Liver (tissue), 9 donors: ENCODE measurements at regions not wholly inside any gene's neighbourhood (a gene's known extent, or its start where the extent isn't known, plus 50 kb on each side); places are given as distances from the start of the nearest gene placed in this dataset.
A peak's percentile ranks its signal among the peaks of the same experiment; 100 is the strongest.
"Not testable (repeated sequence)": the region's sequence is repeated elsewhere in the genome, so short reads cannot be mapped to it uniquely, and the experiment has no call there.

Experiments used
- DNase-seq: peaks from one replicate; pipeline ENCODE4 v3.0.0-alpha.2; 2017; ENCODE audit warnings: low spot score
- H3K27ac ChIP-seq, 2 donors: one replicate each; pipeline ENCODE4 v1.7.0; 2013; ENCODE audit warnings: inconsistent platforms in 2 of 2, low read length in 2 of 2, control low read depth in 1 of 2, low read depth in 1 of 2, mild to moderate bottlenecking in 1 of 2
- H3K27me3 ChIP-seq, 4 donors: one replicate each; pipeline versions ENCODE4 v1.6.1 to v1.7.0; 2013; ENCODE audit warnings: low read length in 3 of 4, inconsistent platforms in 1 of 4, mild to moderate bottlenecking in 1 of 4, moderate library complexity in 1 of 4; ENCODE audit not compliant: control insufficient read depth in 4 of 4, insufficient read depth in 4 of 4
- H3K36me3 ChIP-seq, 4 donors: one replicate each; pipeline versions ENCODE4 v1.6.1 to v1.7.0; 2013; ENCODE audit warnings: low read length in 3 of 4, mild to moderate bottlenecking in 3 of 4, low read depth in 1 of 4, moderate library complexity in 1 of 4; ENCODE audit not compliant: control insufficient read depth in 4 of 4, insufficient read depth in 3 of 4
- H3K4me1 ChIP-seq, 4 donors: one replicate each; pipeline versions ENCODE4 v1.6.1 to v1.7.0; 2013; ENCODE audit warnings: low read length in 3 of 4, mild to moderate bottlenecking in 3 of 4, moderate library complexity in 1 of 4; ENCODE audit not compliant: control insufficient read depth in 4 of 4, insufficient read depth in 4 of 4
- H3K4me3 ChIP-seq, 3 donors: one replicate each; pipeline versions ENCODE4 v1.6.1 to v1.7.0; 2013; ENCODE audit warnings: low read length in 3 of 3, control low read depth in 1 of 3, low read depth in 1 of 3, mild to moderate bottlenecking in 1 of 3
- H3K9ac ChIP-seq, 2 donors: one replicate each; pipeline ENCODE4 v1.7.0; 2013; ENCODE audit warnings: low read length in 2 of 2, mild to moderate bottlenecking in 2 of 2, moderate library complexity in 2 of 2, control low read depth in 1 of 2, low read depth in 1 of 2
- H3K9me3 ChIP-seq, 4 donors: one replicate each; pipeline versions ENCODE4 v1.6.1 to v1.7.0; 2013; ENCODE audit warnings: low read length in 3 of 4; ENCODE audit not compliant: control insufficient read depth in 4 of 4
- ATF3 ChIP-seq: IDR thresholded peaks from 2 replicates; pipeline ENCODE4 v1.6.1; 2016; ENCODE audit warnings: antibody characterized with exemption
- CTCF ChIP-seq: fragments of 150-350 bp; IDR thresholded peaks from 2 replicates; pipeline ENCODE4 v1.5.1; 2017; ENCODE audit warnings: improper control_type of control experiment, low read depth, low read length; ENCODE audit not compliant: missing input control
- GABPA ChIP-seq, 2 donors: IDR thresholded peaks in 1 of 2; conservative IDR thresholded peaks in 1 of 2; 2 replicates each; pipeline ENCODE4 v1.6.1; 2016; ENCODE audit warnings: antibody characterized with exemption in 2 of 2, mild to moderate bottlenecking in 1 of 2, moderate library complexity in 1 of 2
- JUND ChIP-seq, 2 donors: IDR thresholded peaks; 2 replicates each; pipeline ENCODE4 v1.6.1; 2016; ENCODE audit warnings: antibody characterized with exemption in 2 of 2
- MAX ChIP-seq: IDR thresholded peaks from 2 replicates; pipeline ENCODE4 v1.6.1; 2016; ENCODE audit warnings: antibody characterized with exemption
- RAD21 ChIP-seq, 2 donors: IDR thresholded peaks; 2 replicates each; pipeline ENCODE4 v1.6.1; 2016; ENCODE audit warnings: antibody characterized with exemption in 2 of 2, mild to moderate bottlenecking in 2 of 2
- TAF1 ChIP-seq: conservative IDR thresholded peaks from 2 replicates; pipeline ENCODE4 v1.6.1; 2016; ENCODE audit warnings: antibody characterized with exemption, mild to moderate bottlenecking
- YY1 ChIP-seq: IDR thresholded peaks from 2 replicates; pipeline ENCODE4 v1.6.1; 2016; ENCODE audit warnings: antibody characterized with exemption, mild to moderate bottlenecking
- ZBTB33 ChIP-seq: IDR thresholded peaks from 2 replicates; pipeline ENCODE4 v1.6.1; 2016; ENCODE audit warnings: antibody characterized with exemption
- WGBS: extraction: QIAGEN DNeasy Blood & Tissue Kit; methylation state at CpG from one replicate; pipeline ENCODE4 v1.1.7; 2013; 5-methylcytosine and 5-hydroxymethylcytosine counted together
- small RNA-seq: library from RNA; depleted of rRNA; stranded (forward); fragments of <200 nt; gene quantifications from one replicate; pipeline ENCODE3, GENCODE V24; 2014
- donor health status: healthy.
- donor health status: healthy.
- donor health status: healthy.
- donor health status: healthy.
- donor health status: healthy.

GRCh38 chr19:24033301-24033962 lies 53.6 kb upstream of the ZNF254 start (continued):
- TF ChIP-seq CTCF (no peak), RAD21 (IDR thresholded peaks at IDR 0.05) (peak in 1 of 2 donors; percentile 28), TAF1 (peak; percentile 80), JUND (IDR thresholded peaks at IDR 0.05) (no peak), ATF3 (no peak), MAX (no peak), GABPA (IDR thresholded peaks at IDR 0.05 in 1 of 2, conservative IDR thresholded peaks at IDR 0.05 in 1 of 2) (no peak)

GRCh38 chr19:24033963-24034342 lies 53.0 kb upstream of the ZNF254 start:
- peak overlapping the region; percentile 96 to 98 for H3K9ac ChIP-seq
- no peak for DNase-seq
- H3K36me3 ChIP-seq, result peaks cover 0 to 9% (median 4%) of the 10 kb centered on the region in 4 donors
- no peak for TF ChIP-seq MAX
- TF ChIP-seq YY1, result peak; percentile 64
- no peak for TF ChIP-seq ZBTB33
- H3K4me3 ChIP-seq, result peak overlapping the region; percentile 64 to 98 (median 96)
- H3K9me3 ChIP-seq, result no peaks in the 10 kb centered on the region
- H3K27ac ChIP-seq, result peak overlapping the region; percentile 94 to 100
- under 1% methylated on average over 15 of the region's 15 CpGs for WGBS
- no peaks in the 10 kb centered on the region for H3K27me3 ChIP-seq
- H3K4me1 ChIP-seq, result peaks cover 2 to 21% (median 12%) of the 10 kb centered on the region in 4 donors

GRCh38 chr19:24035261-24035880 lies 51.6 kb upstream of the ZNF254 start:
- peak overlapping the region; percentile 14 to 96 (median 64) for H3K4me3 ChIP-seq
- not testable (repeated sequence) for H3K9ac ChIP-seq, H3K36me3 ChIP-seq, H3K9me3 ChIP-seq, H3K27ac ChIP-seq, H3K27me3 ChIP-seq, DNase-seq
- 89% methylated on average over 12 of the region's 12 CpGs for WGBS
- H3K4me1 ChIP-seq, result peaks cover 2 to 21% (median 12%) of the 10 kb centered on the region in 4 donors

Small RNA genes in the stretch of these regions (small RNA-seq; reads per million reads assigned to genes)
- 1.4 reads per million, percentile 83 among the genes with 10 or more reads in this experiment for gene RNA5-8SP4
